Lower leg skin (tissue), 4 donors: ENCODE measurements at regions not wholly inside any gene's neighbourhood (a gene's known extent, or its start where the extent isn't known, plus 50 kb on each side); places are given as distances from the start of the nearest gene placed in this dataset.

Source experiments
- DNase-seq, 2 donors: peaks; one replicate each; pipeline ENCODE4 v3.0.0-alpha.2; 2019; ENCODE audit warnings: low spot score in 2 of 2
- H3K4me3 ChIP-seq: fragments of 200-600 bp; sonication (generic); 2 replicates; pipeline ENCODE4 v1.5.1; 2017; ENCODE audit warnings: mild to moderate bottlenecking, low read depth; ENCODE audit not compliant: poor library complexity, severe bottlenecking
- CTCF ChIP-seq, 3 donors: fragments of 450-650 bp; IDR thresholded peaks; one replicate each; pipeline ENCODE4 v1.5.1; 2016; ENCODE audit warnings: antibody characterized with exemption in 3 of 3, mild to moderate bottlenecking in 3 of 3, moderate library complexity in 2 of 3
- POLR2A ChIP-seq, 2 donors: fragments of 450-650 bp; IDR thresholded peaks; one replicate each; pipeline ENCODE4 v1.6.1; 2016 to 2017; ENCODE audit warnings: antibody characterized with exemption in 2 of 2, mild to moderate bottlenecking in 1 of 2, moderate library complexity in 1 of 2
- WGBS, 2 donors: methylation state at CpG; one replicate each; pipeline ENCODE4 v1.1.5; 2018; 5-methylcytosine and 5-hydroxymethylcytosine counted together
- intact Hi-C: fragments of 100-400 bp; cut with DNase I; formaldehyde crosslinking; loops from one replicate; pipeline ENCODE4 v1.15.0; 2023; ENCODE audit warnings: low total_unique reads

GRCh38 chr2:64780041-64780440 lies 126.3 kb upstream of the SERTAD2 start:
- H3K4me3 ChIP-seq: no peak overlapping the region
- intact Hi-C loops: no loop called here
- 86 to 90% methylated on average over 6 of the region's 6 CpGs for WGBS, 2 donors

GRCh38 chr2:64781711-64782390 lies 128.1 kb upstream of the SERTAD2 start:
- intact Hi-C loops: no loop called here
- DNase-seq: no peak
- WGBS, 2 donors: 95 to 99% methylated on average over 2 of the region's 2 CpGs
- TF ChIP-seq POLR2A (IDR thresholded peaks at IDR 0.05) (no peak), CTCF (IDR thresholded peaks at IDR 0.05) (no peak)
- H3K4me3 ChIP-seq: no peak overlapping the region

More at GRCh38 chr2:64780041-64780440, 126.3 kb upstream of the SERTAD2 start:
- no peak for TF ChIP-seq CTCF (IDR thresholded peaks at IDR 0.05)
- no peak for TF ChIP-seq POLR2A (IDR thresholded peaks at IDR 0.05)
- DNase-seq: no peak

GRCh38 chr2:64784168-64785061 lies 130.7 kb upstream of the SERTAD2 start:
- WGBS, 2 donors: 83 to 90% methylated on average over 11 to 14 of the region's 14 CpGs
- H3K4me3 ChIP-seq: no peak overlapping the region
- no peak for DNase-seq
- TF ChIP-seq POLR2A (IDR thresholded peaks at IDR 0.05) (no peak), CTCF (IDR thresholded peaks at IDR 0.05) (no peak)
- intact Hi-C loops: no loop called here

- no peak for DNase-seq
- WGBS, 2 donors: 90 to 94% methylated on average over 3 of the region's 3 CpGs
- TF ChIP-seq CTCF (IDR thresholded peaks at IDR 0.05) (no peak), POLR2A (IDR thresholded peaks at IDR 0.05) (no peak)
- no peak overlapping the region for H3K4me3 ChIP-seq
- intact Hi-C loops: no loop called here
These were observed 131.5 kb upstream of the SERTAD2 start for GRCh38 chr2:64785245-64785644.

GRCh38 chr2:64786343-64787018 lies 132.8 kb upstream of the SERTAD2 start:
- intact Hi-C loops: no loop called here
- TF ChIP-seq CTCF (IDR thresholded peaks at IDR 0.05) (no peak), POLR2A (IDR thresholded peaks at IDR 0.05) (no peak)
- DNase-seq: no peak
- H3K4me3 ChIP-seq: no peak overlapping the region
